Pancreas (tissue), 10 donors: ENCODE measurements at regions not wholly inside any gene's neighbourhood (a gene's known extent, or its start where the extent isn't known, plus 50 kb on each side); places are given as distances from the start of the nearest gene placed in this dataset.

ENCODE experiments used
- ATAC-seq, 4 donors: fragments of 200-7000 bp; cut with Tn5 transposase; one replicate each; pipeline versions ENCODE4 v1.8.0 to v1.9.1; 2020; ENCODE audit warnings: mild to moderate bottlenecking in 4 of 4, moderate library complexity in 4 of 4
- DNase-seq, 6 donors: peaks; one replicate each; pipeline ENCODE4 v3.0.0-alpha.2; 2020
- FAIRE-seq: peaks from 2 replicates; lab custom pipeline; 2012; peaks lifted over from hg19 to GRCh38; lab: Jason Lieb, UNC
- H3K27ac ChIP-seq, 4 donors: fragments of 200-600 bp; sonication (generic); 1 replicate in 3 of 4; 2 replicates in 1 of 4; pipeline versions ENCODE4 v1.5.0 to v1.8.0; 2020
- H3K27me3 ChIP-seq, 4 donors: fragments of 200-600 bp; one replicate each; pipeline ENCODE4 v1.8.0; 2021
- H3K36me3 ChIP-seq, 3 donors: fragments of 200-600 bp; sonication (generic) in 1 of 3; one replicate each; pipeline versions ENCODE4 v1.5.0 to v1.8.0; 2020 to 2021
- H3K4me1 ChIP-seq, 3 donors: fragments of 200-600 bp; one replicate each; pipeline ENCODE4 v1.8.0; 2021
- H3K4me3 ChIP-seq, 4 donors: fragments of 200-600 bp; sonication (generic) in 2 of 4; one replicate each; pipeline versions ENCODE4 v1.5.0 to v1.8.0; 2020 to 2021
- H3K9me3 ChIP-seq, 4 donors: fragments of 200-600 bp; one replicate each; pipeline ENCODE4 v1.8.0; 2021
- CTCF ChIP-seq, 4 donors: fragments of 200-600 bp; sonication (generic) in 3 of 4; IDR thresholded peaks; one replicate each; pipeline versions ENCODE4 v1.5.0 to v1.8.0; 2021; ENCODE audit warnings: antibody characterized with exemption in 4 of 4
- WGBS, 2 donors: extraction: QIAGEN DNeasy Blood & Tissue Kit; methylation state at CpG; one replicate each; pipeline ENCODE4 v1.1.7; 2013; 5-methylcytosine and 5-hydroxymethylcytosine counted together
- intact Hi-C, 3 donors: fragments of 100-400 bp; cut with DNase I; formaldehyde crosslinking; loops; one replicate each; pipeline versions ENCODE4 v1.11.1 to v1.14.2; 2022
- donor health status: healthy with polysubstance abuse.
- donor health status: DM: no; HTN: no; CAD: no; lungs with moderate emphysema.
- donor health status: DM: no; HTN: no; CAD: no.
- donor health status: control.
- donor health status: control.
- donor health status: Bipolar disorder and iron deficiency.
- donor health status: DM: yes; HTN: yes; CAD: no.
- donor health status: DM: no; HTN: no; CAD: no.
- donor health status: DM: no; HTN: no; CAD: no.
- donor health status: DM: yes; HTN: yes; CAD: no.

GRCh38 chr13:107866941-107867623 lies 348.3 kb downstream of the LIG4 start:
- no peaks in the 10 kb centered on the region for H3K36me3 ChIP-seq
- ATAC-seq (peak; percentile 30 to 59 (median 32)), DNase-seq (peak in 3 of 6 donors; percentile 29 to 65 (median 64)), FAIRE-seq (no peak)
- H3K4me3 ChIP-seq: peak overlapping the region; percentile 20 to 47 (median 36)
- 0 to 1% methylated on average over 56 to 79 of the region's 79 CpGs for WGBS, 2 donors
- peaks cover 0 to 6% (median 2%) of the 10 kb centered on the region in 3 donors for H3K4me1 ChIP-seq
- H3K9me3 ChIP-seq: no peaks in the 10 kb centered on the region
- no peak overlapping the region for H3K27ac ChIP-seq
- H3K27me3 ChIP-seq: peaks cover 0 to 24% (median 2%) of the 10 kb centered on the region in 4 donors
- intact Hi-C loops: loop anchor here in 1 of 3 donors (10.0 kb wide), 1 partner anchor 652 kb away; no protein-coding TSS in a partner anchor
- TF ChIP-seq CTCF (IDR thresholded peaks at IDR 0.05): no peak

- DNase-seq (peak in 4 of 6 donors; percentile 25 to 76 (median 52)), ATAC-seq (peak; percentile 50 to 60 (median 54)), FAIRE-seq (no peak)
- peaks cover 0 to 6% (median 2%) of the 10 kb centered on the region in 3 donors for H3K4me1 ChIP-seq
- H3K27me3 ChIP-seq: peaks cover 0 to 24% (median 2%) of the 10 kb centered on the region in 4 donors
- no peaks in the 10 kb centered on the region for H3K9me3 ChIP-seq
- intact Hi-C loops: loop anchor here in 1 of 3 donors (10.0 kb wide), 1 partner anchor 651 kb away; no protein-coding TSS in a partner anchor
- H3K27ac ChIP-seq: no peak overlapping the region
- H3K36me3 ChIP-seq: no peaks in the 10 kb centered on the region
- no peak for TF ChIP-seq CTCF (IDR thresholded peaks at IDR 0.05)
- WGBS, 2 donors: 1% methylated on average over 40 to 51 of the region's 51 CpGs
- H3K4me3 ChIP-seq: peak overlapping the region; percentile 23 to 47 (median 34)
These were observed 349.1 kb downstream of the LIG4 start for GRCh38 chr13:107866032-107866940.

- H3K4me3 ChIP-seq: peak overlapping the region; percentile 23 to 47 (median 34)
- WGBS, 2 donors: 6% methylated on average over 19 of the region's 19 CpGs
- ATAC-seq (peak in 1 of 4 donors; percentile 13), FAIRE-seq (no peak), DNase-seq (no peak)
- H3K27me3 ChIP-seq: peaks cover 0 to 24% (median 2%) of the 10 kb centered on the region in 4 donors
- no peak for TF ChIP-seq CTCF (IDR thresholded peaks at IDR 0.05)
- peaks cover 0 to 6% (median 2%) of the 10 kb centered on the region in 3 donors for H3K4me1 ChIP-seq
- H3K36me3 ChIP-seq: no peaks in the 10 kb centered on the region
- no peak overlapping the region for H3K27ac ChIP-seq
- intact Hi-C loops: loop anchor here in 1 of 3 donors (10.0 kb wide), 1 partner anchor 651 kb away; no protein-coding TSS in a partner anchor
- H3K9me3 ChIP-seq: no peaks in the 10 kb centered on the region
These were observed 349.7 kb downstream of the LIG4 start for GRCh38 chr13:107865643-107866031.

GRCh38 chr13:107865318-107865575 lies 350.1 kb downstream of the LIG4 start:
- no peaks in the 10 kb centered on the region for H3K9me3 ChIP-seq
- no peak overlapping the region for H3K27ac ChIP-seq
- no peak for TF ChIP-seq CTCF (IDR thresholded peaks at IDR 0.05)
- intact Hi-C loops: loop anchor here in 1 of 3 donors (10.0 kb wide), 1 partner anchor 650 kb away; no protein-coding TSS in a partner anchor
- no peak overlapping the region for H3K4me3 ChIP-seq
- DNase-seq (no peak), FAIRE-seq (no peak), ATAC-seq (no peak)
- H3K27me3 ChIP-seq: peaks cover 0 to 24% (median 2%) of the 10 kb centered on the region in 4 donors
- WGBS, 2 donors: 21 to 23% methylated on average over 2 of the region's 2 CpGs
- peaks cover 0 to 6% (median 2%) of the 10 kb centered on the region in 3 donors for H3K4me1 ChIP-seq
- no peaks in the 10 kb centered on the region for H3K36me3 ChIP-seq
